Thyroid gland (tissue), 4 donors: ENCODE measurements at regions not wholly inside any gene's neighbourhood (a gene's known extent, or its start where the extent isn't known, plus 50 kb on each side); places are given as distances from the start of the nearest gene placed in this dataset.
"Not testable (repeated sequence)": the region's sequence is repeated elsewhere in the genome, so short reads cannot be mapped to it uniquely, and the experiment has no call there.

ENCODE experiments used
- CTCF ChIP-seq, 6 experiments: fragments of 200-600 bp in 3 of 6; fragments of 450-650 bp in 3 of 6; sonication (generic) in 3 of 6; IDR thresholded peaks; one replicate each; pipeline ENCODE4 v1.5.1; 2016 to 2019; ENCODE audit warnings: antibody characterized with exemption in 6 of 6, mild to moderate bottlenecking in 2 of 6, inconsistent platforms in 1 of 6, moderate library complexity in 1 of 6
- POLR2A ChIP-seq, 2 donors: fragments of 450-650 bp; IDR thresholded peaks; one replicate each; pipeline ENCODE4 v1.6.1; 2017; ENCODE audit warnings: antibody characterized with exemption in 2 of 2, mild to moderate bottlenecking in 2 of 2, moderate library complexity in 1 of 2

- TF ChIP-seq POLR2A, CTCF (IDR thresholded peaks at IDR 0.05): not testable (repeated sequence)
Measured at GRCh38 chr3:195960164-195960563, 51.8 kb upstream of the TNK2 start.
